Hematopoietic multipotent progenitor cell treated with erythropoietin and hydrocortisone succinate and interleukin-3 and kit ligand, for 8 days (in vitro differentiated cells): ENCODE measurements at regions not wholly inside any gene's neighbourhood (a gene's known extent, or its start where the extent isn't known, plus 50 kb on each side); places are given as distances from the start of the nearest gene placed in this dataset.

ENCODE experiments used
- DNase-seq: peaks from one replicate; pipeline ENCODE4 v3.0.0-alpha.2; 2015

- DNase-seq, result no peak
Measured at GRCh38 chr15:58330741-58331559, 100.8 kb upstream of the LIPC start.

DNA sequence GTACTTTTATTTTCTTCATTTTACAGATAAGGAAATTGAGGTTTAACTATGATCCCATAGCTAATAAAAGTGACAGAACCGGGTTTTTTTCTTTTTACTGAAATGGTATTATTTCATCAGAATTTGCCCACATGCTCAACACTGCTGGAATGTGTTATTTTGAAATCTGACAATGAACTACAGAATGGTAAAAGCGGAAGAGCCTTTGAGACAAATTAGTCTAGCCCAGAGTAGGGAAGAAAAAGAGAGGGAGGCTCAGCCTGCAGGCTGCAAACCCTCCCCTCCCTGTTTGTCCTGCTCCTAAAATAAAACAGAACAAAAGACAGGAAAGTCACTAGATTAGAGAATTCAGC lies 100.3 kb upstream of the LIPC start:
- no peak for DNase-seq

DNA sequence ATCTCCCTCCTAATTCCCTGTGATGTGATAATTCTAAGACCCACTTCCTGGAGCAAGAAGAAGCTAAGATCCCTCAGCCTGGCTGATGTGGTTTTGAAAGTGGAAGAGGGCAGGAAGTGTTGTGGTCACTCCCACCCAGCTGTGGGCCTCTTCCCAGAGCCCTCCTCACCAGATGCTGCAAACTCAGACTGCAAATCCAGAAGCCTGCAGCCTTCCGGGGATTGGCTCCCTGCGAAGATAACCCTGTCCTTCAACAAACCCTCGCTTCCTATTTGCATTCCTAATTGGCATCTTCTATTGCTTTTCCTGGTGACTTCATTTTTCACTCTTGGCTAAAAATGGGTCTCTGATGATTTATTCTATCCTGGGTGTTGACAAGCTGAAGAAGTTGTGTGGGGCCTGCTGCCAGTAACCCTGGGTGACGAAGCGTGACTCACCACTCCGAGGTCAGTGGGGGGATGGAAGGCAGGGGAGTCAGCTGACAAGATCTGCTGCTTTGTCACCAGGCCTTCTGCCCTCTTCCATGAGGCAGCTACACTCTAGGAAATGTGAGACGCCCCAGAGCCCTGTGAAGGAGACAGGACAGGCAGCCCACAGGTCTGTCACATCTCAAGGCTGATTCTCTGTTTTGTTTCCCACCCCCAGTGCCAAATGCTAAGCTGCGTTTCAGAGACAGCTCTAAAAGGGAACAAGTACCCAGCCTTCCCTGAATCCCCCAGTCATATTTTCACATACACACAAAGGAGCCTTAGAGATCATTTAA lies 99.7 kb upstream of the LIPC start:
- peak; percentile 94 for DNase-seq

DNA sequence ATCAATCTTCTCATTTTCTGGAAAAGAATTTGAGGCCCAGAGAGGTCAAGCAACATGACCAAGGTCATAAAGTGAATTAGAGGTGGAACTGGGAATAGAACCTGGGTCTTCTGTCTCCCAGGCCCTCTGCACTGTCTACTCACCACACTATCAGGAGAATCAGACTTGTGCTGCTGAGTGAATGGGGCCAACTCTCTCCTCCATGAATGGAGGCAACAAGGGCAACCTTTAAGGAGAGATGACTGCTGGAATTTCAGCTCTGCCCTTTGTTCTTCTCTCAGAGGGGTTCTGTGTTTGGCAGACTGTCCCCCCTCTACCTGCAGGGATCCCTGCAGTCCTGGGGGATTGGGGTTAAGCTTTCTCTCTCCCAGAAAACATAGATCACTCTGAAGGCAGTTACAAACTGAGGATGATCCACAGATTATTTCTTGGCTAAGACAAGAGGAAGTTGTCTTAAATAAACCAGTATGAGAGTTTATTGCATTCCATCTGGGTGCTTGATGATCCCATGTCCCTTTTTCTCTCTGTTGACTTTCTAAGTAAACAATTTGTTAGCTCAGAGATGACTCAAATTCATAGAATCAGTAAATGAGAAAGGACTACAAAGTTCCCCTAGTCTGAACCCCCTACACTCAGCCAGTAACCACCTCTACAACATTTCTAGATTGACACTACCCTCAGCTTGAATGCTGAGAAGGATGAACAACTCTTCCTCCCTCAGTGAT lies 99.0 kb upstream of the LIPC start:
- no peak for DNase-seq

DNA sequence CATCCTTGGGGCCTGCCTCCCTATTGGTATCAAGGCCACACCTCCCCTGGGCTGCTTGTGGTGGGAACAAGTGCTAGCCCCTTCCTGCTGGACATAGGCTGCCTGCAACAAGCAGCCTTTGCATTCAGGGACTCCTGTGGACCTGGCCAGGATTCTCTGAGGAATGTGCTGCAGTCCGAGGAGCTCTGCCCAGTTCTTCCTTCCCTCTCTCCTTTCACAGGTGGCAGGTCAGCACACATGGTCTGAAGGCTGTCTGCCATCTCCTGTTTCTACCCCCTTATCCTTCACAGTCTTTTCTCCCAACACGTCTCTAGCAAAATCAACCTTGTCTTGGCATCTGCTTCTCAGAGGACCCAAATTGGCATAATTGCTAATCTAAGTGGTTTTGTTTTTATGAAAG lies 97.0 kb upstream of the LIPC start:
- no peak for DNase-seq

- DNase-seq, result no peak
Measured at GRCh38 chr15:58336161-58336560, 95.6 kb upstream of the LIPC start.

GRCh38 chr15:58340176-58340575 lies 91.6 kb upstream of the LIPC start:
- DNase-seq, result no peak

DNA sequence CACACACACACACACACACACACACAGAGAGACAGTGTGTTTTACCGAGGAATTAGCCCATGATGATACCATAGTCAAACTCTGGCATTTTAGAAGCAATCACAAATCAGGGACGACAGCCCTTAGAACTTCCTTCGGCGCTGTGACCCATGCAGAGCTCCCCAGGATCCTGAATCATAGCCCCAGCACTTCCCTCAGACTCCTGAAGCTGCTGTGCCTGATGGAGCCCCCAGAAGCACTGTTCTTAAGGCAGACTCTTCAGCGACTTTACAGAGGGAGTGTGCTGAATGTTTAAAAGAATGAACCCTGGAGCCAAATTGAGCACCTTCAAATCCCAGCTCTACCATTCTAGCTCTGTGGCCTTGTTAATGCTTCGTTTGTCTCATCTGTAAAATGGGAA lies 89.3 kb upstream of the LIPC start:
- DNase-seq, result no peak

- no peak for DNase-seq
Measured at GRCh38 chr15:58344213-58345070, 87.3 kb upstream of the LIPC start.

DNA sequence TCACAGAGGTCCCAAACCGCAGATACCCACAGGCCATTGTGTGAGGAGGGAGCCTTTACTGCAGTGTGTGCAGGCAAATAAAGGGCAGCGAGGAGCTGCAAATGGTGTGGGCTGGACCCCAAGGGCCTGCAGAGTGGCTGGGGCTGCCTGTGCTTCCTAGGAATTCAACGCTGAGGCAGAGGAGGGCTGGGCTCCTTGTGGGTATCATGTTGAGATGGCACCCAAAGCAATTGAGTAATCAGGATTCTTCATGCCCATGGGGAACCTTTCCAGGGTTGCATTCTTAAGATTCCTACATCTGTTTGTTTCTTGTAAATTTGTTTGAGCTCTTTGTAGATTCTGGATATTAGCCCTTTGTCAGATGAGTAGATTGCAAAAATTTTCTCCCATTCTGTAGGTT lies 85.4 kb upstream of the LIPC start:
- DNase-seq, result no peak

DNA sequence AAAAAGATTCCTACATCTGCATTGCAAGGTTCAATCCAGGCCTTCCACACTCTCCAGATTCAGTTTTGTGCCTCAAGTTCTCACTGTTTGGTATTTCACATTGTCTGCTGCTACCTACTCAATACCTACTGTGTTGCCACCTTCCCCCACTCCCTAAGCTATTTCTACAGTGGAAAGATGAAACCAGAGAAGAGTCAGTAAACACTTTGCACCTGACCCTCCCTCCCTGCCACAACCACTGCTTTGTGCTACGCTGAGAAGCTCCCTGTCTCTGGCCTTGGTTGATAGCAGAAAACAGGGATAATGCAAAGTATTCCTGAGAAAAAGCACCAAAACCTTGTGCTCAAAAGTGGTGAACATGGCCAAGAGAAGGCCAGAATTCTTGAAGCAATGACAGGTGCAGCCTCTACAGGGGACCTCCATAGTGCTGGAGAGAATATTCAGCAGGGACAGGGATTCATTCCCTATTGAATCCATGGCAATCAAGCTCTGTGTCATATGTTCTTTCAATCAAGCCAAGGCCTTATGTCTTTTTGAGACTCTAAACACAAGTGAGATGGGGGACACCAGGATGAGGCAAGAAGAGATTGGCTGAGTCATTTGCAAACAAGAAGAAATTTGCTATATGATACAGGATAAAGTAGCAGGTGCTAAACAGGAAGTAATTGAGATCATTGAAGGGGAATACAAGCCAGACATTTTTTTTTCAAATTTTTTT lies 83.5 kb upstream of the LIPC start:
- DNase-seq, result no peak

GRCh38 chr15:58352026-58352929 lies 79.5 kb upstream of the LIPC start:
- DNase-seq, result peak; percentile 41

- DNase-seq, result no peak
Measured at GRCh38 chr15:58355382-58355971, 76.3 kb upstream of the LIPC start.

DNA sequence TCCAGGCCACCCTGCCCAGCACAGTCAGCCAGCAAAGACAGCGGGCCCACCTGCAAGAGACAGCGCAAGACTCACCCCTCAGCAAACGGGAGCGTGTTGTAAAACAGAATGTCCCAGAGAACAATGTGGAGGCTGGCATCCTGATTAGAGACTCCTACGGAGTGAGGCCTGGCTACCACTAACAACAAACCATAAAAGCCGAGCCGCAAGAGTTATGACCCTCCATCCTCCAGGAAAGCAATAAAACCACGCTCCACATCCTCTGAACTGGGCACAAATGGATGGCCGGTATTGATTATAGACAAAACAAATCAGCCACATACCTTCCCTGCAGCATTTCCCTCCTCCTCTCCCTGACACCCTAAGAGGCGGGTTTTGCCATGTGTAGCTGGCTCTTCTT lies 75.8 kb upstream of the LIPC start:
- no peak for DNase-seq

DNA sequence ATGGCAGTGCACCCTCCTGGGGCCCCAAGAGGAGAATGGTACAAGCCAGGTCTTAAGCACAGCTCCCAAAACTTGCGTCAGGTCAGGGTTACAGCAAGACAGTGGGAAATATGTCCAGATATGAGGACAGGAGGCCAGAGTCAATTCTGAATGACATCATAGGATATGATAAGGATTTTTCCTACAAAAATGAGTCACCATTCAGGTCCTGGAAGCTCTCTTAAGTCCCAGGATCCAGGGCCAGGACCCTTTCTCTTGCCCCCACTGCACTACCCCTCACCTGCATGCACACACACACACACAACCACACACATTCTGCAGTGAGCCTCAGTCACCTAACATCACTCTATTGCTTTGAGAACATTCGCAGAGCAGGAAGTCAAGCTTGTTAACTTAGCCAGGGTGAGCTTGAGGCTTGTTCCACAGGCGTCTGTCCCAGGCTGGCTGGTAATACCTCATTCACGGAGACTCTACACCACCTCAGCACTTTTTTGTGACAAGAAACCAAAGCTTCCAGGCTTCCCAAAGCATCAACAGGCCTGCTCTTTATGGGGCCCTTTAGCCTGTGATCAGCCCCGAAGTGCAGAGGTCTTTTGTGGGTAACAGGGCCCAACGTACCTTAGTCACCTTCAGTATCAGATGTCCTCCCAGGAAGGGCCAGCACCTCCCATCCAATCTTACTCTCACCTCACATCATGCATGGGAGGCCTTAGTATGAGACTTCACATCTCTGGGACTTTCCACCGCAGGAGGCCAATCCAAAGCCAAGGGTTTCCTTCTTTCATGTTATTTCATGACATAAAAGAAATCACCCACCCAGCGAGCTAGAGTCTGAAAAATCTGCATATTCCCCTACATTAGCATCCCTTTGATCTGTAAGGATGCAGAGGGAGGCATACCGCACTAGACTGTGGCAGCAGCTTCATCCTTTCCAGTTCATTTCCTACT lies 74.0 kb upstream of the LIPC start:
- no peak for DNase-seq

- DNase-seq, result no peak
Measured at GRCh38 chr15:58360421-58361090, 71.2 kb upstream of the LIPC start.

GRCh38 chr15:58361273-58361759 lies 70.5 kb upstream of the LIPC start:
- no peak for DNase-seq

DNA sequence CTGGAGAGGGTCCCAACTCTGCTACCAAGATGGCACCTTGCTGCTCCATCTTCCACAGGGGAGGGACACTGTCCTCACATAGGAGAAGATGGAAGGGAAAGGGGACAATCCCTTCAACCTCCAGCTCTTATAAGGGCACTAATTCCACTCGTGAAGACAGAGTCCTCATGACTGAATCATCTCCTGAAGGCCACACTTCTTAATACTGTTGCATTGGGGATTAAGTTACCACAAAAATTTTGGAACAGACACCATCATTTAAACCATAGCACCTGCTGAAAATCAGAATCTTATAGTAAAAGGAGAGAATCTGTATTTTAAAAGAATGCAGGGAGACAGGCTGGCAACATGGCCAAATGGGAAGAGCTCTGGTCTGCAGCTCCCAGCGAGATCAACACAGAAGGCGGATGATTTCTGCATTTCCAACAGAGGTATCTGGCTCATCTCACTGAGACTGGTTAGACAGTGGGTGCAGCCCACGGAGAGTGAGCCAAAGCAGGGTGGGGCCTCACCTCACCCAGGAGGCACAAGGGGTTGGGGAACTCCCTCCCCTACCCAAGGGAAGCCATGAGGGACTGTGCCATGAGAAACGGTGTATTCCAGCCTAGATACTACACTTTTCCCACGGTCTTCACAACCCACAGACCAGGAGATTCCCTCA lies 69.4 kb upstream of the LIPC start:
- DNase-seq, result no peak
